ENCODE measurements at regions not wholly inside any gene's neighbourhood (a gene's known extent, or its start where the extent isn't known, plus 50 kb on each side); places are given as distances from the start of the nearest gene placed in this dataset.

DNA sequence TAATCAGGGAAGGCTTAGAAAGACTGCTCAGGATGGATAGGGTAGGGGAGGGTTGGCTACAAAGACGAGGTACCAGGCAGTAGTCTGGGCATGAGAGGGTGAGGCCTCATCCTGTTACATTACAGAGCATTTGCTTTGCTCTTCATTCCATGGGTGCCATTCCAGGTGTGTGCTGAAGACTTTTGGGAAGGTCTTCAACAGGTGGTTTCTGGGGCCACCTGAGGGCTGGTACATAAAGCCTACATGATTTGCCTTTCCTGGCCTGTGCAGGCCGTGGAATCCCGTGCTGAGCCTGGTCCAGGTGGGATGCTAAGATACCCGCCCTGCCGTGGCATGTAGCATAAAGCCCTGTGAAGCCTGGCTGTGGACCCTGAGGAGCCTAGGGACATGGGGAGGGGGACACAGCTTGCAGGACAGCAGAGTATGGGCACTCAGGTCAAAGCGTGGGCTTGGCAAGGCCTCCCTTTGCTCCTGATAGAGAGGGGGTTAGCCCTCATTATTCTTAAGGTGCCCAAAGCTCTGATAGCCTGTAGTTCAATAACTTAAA lies 55.6 kb upstream of the ZNF536 start:
- DNase-seq (ENCODE audit: low read depth in 4 of 4, low spot score in 3 of 4) = no peak

DNA sequence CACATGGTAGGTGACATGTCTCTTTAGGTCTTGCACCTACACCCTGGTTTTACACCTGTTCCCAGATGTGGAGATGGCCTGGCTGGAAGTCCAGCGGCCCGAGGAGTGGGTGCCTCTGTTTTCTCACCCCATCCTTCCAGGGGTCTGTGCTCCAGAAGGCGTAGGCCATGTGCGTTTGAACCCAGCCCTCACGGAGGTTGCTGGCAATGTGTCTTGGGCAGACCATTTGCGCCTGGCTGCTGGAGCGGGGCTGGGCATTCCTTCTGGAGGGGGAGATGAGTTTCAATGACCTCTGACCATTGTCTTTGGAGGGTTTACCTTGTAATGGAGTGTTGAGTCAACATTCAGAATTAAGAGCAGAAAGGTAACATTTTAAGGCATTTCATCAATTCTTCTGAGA lies 54.8 kb upstream of the ZNF536 start:
- DNase-seq (ENCODE audit: low read depth in 4 of 4, low spot score in 3 of 4) = no peak

GRCh38 chr19:30318261-30318660 lies 53.9 kb upstream of the ZNF536 start:
- no peak for DNase-seq (ENCODE audit: low read depth in 4 of 4, low spot score in 3 of 4)

GRCh38 chr19:30318936-30319335 lies 53.2 kb upstream of the ZNF536 start:
- DNase-seq (ENCODE audit: low read depth in 4 of 4, low spot score in 3 of 4) = no peak

DNA sequence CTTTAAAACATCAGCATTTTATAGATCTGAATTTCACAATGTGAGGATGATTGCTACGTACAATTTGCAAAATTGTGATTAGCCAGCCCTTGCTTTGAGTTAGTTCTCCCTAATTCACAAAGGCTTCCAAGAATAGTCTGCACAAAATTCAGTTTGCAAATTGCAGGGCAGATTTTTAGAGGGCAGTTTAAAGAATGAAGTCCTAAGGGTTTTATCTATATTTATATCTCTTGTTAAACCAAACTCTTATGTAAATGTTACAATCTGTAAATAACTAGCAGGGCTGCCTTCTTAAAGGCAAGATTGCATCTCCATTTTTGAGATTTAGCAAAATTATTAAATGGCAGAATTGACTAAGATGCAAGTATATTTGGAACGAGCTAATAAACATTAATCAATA lies 52.8 kb upstream of the ZNF536 start:
- DNase-seq (ENCODE audit: low read depth in 4 of 4, low spot score in 3 of 4) = no peak

- no peak for DNase-seq (ENCODE audit: low read depth in 4 of 4, low spot score in 3 of 4)
These were observed 52.3 kb upstream of the ZNF536 start for GRCh38 chr19:30319876-30320275.

GRCh38 chr19:30320466-30320865 lies 51.7 kb upstream of the ZNF536 start:
- no peak for DNase-seq (ENCODE audit: low read depth in 4 of 4, low spot score in 3 of 4)

DNA sequence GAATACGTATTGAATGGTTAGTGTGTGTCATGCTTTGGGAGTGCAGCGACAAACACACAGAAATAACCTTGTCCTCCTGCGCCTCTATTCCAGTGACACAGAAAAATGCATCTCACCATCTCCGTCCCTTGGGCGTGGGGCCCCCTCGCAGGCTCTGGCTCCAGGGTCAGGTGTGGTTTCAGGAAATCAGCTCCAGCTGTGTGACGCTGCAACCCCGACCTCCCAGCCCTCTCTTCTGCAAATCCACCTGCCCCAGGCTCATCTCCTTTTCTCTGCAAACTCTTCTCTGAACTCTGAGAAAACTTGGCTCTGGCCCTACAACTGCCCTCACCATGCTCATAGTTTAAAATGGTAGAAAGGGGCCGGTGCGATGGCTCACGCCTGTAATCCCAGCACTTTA lies 51.3 kb upstream of the ZNF536 start:
- no peak for DNase-seq (ENCODE audit: low read depth in 4 of 4, low spot score in 3 of 4)
